ENCODE measurements at regions not wholly inside any gene's neighbourhood (a gene's known extent, or its start where the extent isn't known, plus 50 kb on each side); places are given as distances from the start of the nearest gene placed in this dataset.
"Not testable (repeated sequence)": the region's sequence is repeated elsewhere in the genome, so short reads cannot be mapped to it uniquely, and the experiment has no call there.

GRCh38 chr16:31581065-31581464, 53.4 kb downstream of the AHSP start:
- DNase-seq (ENCODE audit: low read depth in 1 of 2, low spot score in 1 of 2): not testable (repeated sequence)

- DNase-seq (ENCODE audit: low read depth in 1 of 2, low spot score in 1 of 2): not testable (repeated sequence)
Observed at GRCh38 chr16:31601737-31602384, 74.2 kb downstream of the AHSP start.

- no peak for DNase-seq (ENCODE audit: low read depth in 1 of 2, low spot score in 1 of 2)
Observed at GRCh38 chr16:31618130-31618529, 90.4 kb downstream of the AHSP start.

GRCh38 chr16:31636433-31636832, 108.7 kb downstream of the AHSP start:
- no peak for DNase-seq (ENCODE audit: low read depth in 1 of 2, low spot score in 1 of 2)

GRCh38 chr16:31641279-31641678, 113.6 kb downstream of the AHSP start:
- DNase-seq (ENCODE audit: low read depth in 1 of 2, low spot score in 1 of 2): no peak

- DNase-seq (ENCODE audit: low read depth in 1 of 2, low spot score in 1 of 2): not testable (repeated sequence)
Observed at GRCh38 chr16:31655674-31656073, 128.0 kb downstream of the AHSP start.

GRCh38 chr16:31664683-31665482, 137.2 kb downstream of the AHSP start:
- DNase-seq (ENCODE audit: low read depth in 1 of 2, low spot score in 1 of 2): no peak

GRCh38 chr16:31674686-31675085, 147.0 kb downstream of the AHSP start:
- DNase-seq (ENCODE audit: low read depth in 1 of 2, low spot score in 1 of 2): no peak

GRCh38 chr16:31676731-31677130, 149.0 kb downstream of the AHSP start:
- DNase-seq (ENCODE audit: low read depth in 1 of 2, low spot score in 1 of 2): no peak

- DNase-seq (ENCODE audit: low read depth in 1 of 2, low spot score in 1 of 2): no peak
Observed at GRCh38 chr16:31678649-31679325, 151.1 kb downstream of the AHSP start.

GRCh38 chr16:31689331-31689730, 161.6 kb downstream of the AHSP start:
- not testable (repeated sequence) for DNase-seq (ENCODE audit: low read depth in 1 of 2, low spot score in 1 of 2)

GRCh38 chr16:31692338-31692737, 164.6 kb downstream of the AHSP start:
- not testable (repeated sequence) for DNase-seq (ENCODE audit: low read depth in 1 of 2, low spot score in 1 of 2)

GRCh38 chr16:31693733-31694132, 166.0 kb downstream of the AHSP start:
- no peak for DNase-seq (ENCODE audit: low read depth in 1 of 2, low spot score in 1 of 2)

- DNase-seq (ENCODE audit: low read depth in 1 of 2, low spot score in 1 of 2): no peak
Observed at GRCh38 chr16:31694461-31694860, 166.8 kb downstream of the AHSP start.

GRCh38 chr16:31695667-31696066, 168.0 kb downstream of the AHSP start:
- DNase-seq (ENCODE audit: low read depth in 1 of 2, low spot score in 1 of 2): peak in 1 of 2 donors; percentile 39

- DNase-seq (ENCODE audit: low read depth in 1 of 2, low spot score in 1 of 2): no peak
Observed at GRCh38 chr16:31696968-31697743, 169.5 kb downstream of the AHSP start.

- no peak for DNase-seq (ENCODE audit: low read depth in 1 of 2, low spot score in 1 of 2)
Observed at GRCh38 chr16:31697744-31698125, 170.0 kb downstream of the AHSP start.

GRCh38 chr16:31698901-31699300, 171.2 kb downstream of the AHSP start:
- no peak for DNase-seq (ENCODE audit: low read depth in 1 of 2, low spot score in 1 of 2)

- DNase-seq (ENCODE audit: low read depth in 1 of 2, low spot score in 1 of 2): no peak
Observed at GRCh38 chr16:31699601-31700000, 171.9 kb downstream of the AHSP start.

GRCh38 chr16:31700200-31700529, 172.5 kb downstream of the AHSP start:
- DNase-seq (ENCODE audit: low read depth in 1 of 2, low spot score in 1 of 2): no peak

Data from activated CD4-positive, alpha-beta T cell treated with anti-CD3 and anti-CD28 coated beads, Interleukin-2, amount 50 U/mL, for 24 hours (primary cell).